Astrocyte of the hippocampus (primary cell): ENCODE measurements at regions not wholly inside any gene's neighbourhood (a gene's known extent, or its start where the extent isn't known, plus 50 kb on each side); places are given as distances from the start of the nearest gene placed in this dataset.

Experiments used
- DNase-seq: peaks from one replicate; pipeline ENCODE4 v3.0.0; 2011; ENCODE audit warnings: low read depth, low spot score

DNA sequence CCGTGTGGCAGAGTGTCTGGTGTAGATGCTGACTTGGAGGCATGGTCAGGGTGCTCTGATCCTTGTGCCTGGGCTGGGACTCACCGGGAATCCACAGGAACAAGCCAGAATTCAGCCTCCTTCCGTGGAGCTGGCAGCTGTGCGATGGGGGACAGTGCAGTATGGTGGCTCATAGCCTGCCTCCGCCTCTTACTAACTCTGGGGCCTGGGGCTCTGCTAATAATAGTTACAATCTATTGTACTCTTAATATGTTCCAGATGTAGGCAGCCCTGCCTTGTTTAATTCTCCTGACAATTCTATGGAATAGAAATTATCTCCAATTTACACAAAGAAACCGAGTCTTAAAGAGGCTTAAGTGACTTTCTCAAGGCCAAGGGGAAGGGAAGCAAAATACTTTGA lies 77.6 kb downstream of the PCDH1 start:
- no peak for DNase-seq

DNA sequence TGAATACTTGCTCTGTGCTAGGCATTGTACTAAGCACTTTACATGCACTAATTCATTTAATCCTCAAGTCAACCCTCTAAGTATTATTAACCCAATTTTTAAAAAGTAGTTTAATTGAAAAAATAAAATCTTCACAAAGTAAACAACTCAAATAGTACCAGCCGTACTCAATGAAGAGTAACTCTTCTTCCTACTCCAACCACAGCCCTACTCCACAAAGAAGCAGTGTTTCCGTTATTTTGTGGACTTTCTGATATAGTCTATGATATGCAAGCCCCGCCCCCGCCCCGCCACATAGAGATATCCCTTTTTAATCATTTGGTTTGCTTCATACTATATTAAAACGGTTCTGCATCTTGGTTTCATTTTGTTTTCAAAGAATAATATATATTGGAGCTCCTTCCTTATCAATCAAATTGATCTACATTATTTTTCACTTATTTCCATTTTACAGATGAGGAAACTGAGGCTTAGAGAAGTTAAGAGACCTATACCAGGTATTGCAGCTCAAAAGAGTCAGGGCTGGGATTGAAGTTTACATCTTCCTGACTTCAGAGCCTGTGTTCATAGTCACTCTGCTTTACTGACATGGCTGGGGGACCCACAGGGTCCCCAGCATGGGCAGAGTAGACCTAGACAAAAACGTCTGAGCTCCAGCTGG lies 78.6 kb downstream of the PCDH1 start:
- no peak for DNase-seq

DNA sequence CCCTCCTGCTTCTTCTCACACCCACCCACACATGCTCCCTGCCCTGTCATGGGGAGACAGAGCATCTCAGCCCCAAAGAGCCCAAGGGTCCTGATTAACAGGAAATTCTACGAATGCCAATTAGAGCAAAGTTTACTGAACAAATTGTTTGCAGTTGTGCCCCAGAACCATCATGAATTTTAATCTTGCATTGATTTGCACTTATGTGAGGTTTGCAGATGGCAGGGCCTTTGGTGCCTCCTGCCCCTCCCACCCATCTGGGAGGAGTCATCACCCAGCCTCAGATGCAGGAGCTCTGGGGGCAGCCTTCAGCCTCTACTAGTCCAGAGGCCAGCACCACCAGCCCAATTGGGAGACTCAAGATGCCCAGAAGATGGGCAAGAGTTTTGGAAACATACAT lies 80.8 kb downstream of the PCDH1 start:
- DNase-seq = no peak

DNA sequence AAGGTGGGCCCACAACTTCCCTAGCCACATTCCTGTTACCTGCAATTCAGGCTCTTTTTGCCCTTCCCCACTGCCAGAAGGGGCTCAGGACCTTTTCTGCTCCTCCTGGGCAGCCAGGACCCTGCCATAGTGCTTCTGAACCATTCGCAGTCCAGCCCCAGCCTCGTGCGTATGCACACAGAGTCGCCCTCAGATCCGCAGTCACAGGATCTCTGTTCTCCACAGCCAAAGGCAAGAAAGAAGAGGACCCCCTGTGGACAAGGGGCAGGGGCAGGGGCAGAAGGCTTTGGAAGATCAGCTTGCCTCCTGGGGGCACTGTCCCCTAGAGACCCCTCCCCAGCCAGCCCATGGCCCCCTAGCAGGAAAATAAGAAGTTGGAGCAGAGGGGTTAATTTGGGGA lies 82.8 kb downstream of the PCDH1 start:
- no peak for DNase-seq

DNA sequence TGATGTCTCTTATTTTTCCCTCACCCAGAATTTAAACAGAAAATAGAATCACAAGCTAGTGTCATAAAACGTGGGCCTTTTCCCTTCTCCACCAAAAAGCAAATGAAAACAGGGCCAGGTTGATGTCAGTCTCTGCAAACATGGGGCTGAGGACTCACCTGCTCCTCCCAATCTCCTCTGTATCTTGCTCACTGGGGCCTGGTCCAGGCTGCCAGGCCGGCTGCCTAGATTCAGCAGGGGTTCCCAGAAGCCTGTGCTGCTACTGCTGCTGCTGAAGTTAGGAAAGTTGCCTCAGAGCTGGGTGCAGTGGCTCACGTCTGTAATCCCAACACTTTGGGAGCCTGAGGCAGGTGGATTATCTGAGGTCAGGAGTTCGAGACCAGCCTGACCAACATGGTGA lies 84.3 kb downstream of the PCDH1 start:
- no peak for DNase-seq

DNA sequence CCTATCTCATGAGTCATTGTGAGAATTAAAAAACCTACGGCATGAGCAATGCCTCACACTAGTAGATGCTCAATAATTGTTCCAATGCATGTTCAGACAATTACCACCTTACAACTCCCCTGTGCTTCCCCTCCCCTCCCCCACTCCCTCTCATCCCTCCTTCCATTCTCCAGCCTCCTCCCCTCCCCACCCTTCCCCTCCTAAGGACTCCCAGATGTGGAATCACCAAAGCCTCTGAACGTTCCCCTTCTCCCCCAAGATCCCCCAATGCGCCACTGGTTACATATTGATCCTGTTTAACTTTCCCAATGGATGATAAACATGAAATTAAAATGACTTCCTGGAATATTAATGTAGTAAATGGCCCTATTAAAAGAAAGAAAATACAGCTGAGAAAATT lies 84.8 kb downstream of the PCDH1 start:
- no peak for DNase-seq

DNA sequence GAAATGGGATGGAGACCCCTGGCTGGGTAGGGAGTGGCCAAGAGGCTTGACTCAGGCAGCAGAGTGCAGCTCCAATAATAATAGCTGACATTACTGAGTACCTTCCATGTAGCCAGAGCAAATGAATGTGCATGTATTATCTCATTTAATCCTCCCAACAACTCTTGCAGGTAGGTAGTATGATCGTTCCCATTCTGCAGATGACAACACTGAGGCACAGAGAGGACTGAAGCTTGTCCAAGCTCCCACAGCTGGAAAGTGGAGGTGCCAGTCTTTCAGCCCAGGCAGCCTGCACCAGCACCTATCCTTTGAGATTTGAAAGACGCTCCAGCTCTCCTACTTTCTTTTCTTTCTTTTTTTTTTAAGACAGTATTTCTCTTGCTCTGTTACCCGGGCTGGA lies 87.6 kb downstream of the PCDH1 start:
- DNase-seq = no peak

DNA sequence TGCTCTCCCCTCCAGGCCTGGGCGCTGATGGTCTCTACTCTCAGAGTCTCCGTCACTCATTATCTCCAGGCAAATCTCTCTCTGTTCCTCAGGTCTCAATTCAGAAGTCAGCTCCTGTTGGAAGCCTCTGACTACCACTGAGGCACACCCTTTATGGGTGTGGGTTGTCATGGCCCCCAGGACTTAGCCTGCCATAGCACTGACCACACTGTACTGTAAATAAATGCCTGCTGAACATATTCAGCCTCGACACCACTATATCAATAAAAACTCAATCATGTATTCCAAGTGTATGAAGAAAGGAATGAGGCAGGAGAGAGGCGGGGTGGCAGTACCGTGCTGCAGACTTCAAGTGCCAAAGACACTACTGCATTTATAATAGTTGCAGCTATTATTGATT lies 88.9 kb downstream of the PCDH1 start:
- DNase-seq = no peak

DNA sequence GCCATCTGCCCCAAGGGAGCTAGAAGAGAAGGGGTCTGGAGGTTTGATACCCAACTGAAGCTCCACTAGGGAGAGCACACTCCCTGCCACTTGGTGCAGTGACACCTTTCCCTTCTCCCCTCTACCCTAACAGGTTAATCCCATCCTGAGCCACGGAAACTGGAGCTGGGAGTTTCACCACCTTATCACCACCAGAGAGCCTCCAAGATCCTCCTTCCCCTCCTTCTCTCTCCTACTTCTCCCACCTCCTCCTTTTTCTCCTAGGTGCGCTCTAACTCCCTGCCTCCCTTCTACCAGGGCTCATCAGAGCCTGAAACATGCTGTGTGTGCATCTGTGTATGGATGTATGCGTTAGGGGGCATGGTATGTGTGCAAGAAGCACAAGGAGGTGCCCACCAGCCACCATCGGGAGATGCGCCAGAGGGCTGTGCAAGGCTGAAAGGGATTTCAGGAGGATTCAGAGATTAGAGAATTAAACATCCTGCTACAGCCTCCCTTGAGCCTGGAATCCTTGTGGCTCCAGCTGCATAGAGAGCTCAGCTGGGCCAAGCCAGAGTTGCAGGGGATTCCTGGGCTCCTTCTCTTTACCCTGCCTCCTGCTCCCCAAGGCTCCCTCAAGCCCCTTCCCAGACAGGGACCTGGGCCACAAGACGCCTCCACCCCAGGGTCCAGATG lies 89.8 kb downstream of the PCDH1 start:
- no peak for DNase-seq

DNA sequence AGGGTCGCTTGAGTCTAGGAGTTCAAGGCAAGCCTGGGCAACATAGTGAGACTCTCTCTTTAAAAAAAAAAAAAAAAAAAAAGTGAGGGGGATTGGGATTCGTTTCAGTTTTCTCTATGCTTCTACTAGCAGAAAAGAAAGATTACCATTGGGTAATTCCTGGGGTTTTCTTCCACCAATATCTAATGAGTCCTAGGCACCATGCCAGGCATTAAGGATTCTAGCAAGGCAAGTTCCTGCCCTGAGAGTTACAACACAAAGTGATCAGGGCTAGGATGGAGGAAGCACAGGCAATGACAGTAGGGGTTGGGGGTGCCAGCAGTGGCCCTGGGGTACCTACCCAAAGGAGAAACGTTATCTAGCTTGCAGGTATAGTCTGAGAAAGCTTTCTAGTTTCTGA lies 90.8 kb downstream of the PCDH1 start:
- DNase-seq = peak; percentile 41

DNA sequence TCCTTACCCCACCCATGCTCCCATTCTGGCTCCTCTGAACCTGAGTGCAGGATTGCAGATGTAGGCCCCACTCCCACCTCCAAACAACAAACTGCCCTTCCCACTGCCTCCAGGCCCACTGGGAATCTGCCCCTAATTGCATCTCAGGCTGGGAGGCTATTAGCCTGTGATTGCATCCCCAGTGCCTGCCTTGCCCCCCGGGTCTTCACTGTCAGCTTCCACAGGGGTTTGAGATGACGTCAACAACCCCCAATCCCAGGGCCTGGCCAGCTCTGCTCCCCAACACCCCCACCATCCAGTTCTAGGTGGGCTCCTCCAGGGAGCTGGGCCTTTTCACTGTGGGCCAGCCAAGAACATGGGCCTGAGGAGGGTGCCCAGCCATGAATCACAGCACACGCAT lies 91.5 kb downstream of the PCDH1 start:
- no peak for DNase-seq

DNA sequence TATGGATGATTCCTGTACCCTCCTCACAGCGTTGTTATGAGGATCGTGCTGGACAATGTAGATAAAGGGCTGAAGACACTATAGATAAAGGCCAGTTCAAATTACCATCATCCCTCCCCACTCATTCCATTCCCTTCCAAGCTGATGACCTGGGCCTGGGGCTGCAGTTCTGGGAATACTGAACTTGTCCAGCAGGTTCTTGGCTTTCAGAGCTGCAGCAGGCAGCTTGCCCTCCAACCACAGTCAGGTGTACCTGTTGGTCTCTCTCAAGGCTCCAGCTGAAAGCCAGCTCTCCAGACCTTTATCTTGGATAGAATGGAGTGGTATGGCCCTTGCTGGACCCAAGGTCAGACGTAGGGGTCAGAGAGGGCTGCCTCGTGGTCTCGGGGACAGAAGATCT lies 92.5 kb downstream of the PCDH1 start:
- no peak for DNase-seq

DNA sequence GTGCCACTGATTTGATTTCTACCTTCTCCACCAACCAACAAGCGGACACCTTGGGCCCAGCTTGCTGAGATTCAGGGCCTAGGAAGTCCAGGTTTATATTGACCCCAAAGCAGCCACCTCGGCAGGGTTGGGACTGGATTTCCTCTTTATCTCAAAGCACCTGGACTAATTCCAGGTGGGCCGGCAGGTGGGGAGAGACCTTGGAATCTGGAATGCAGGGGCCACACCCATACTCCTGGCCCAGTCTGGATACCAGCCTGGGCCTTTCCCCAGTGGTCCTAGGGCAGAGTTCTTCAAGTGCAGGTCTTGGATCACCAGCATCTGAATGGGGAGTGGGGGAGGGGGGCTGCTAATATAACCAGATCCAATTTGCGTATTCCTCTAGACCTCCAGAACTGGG lies 93.1 kb downstream of the PCDH1 start:
- DNase-seq = no peak

DNA sequence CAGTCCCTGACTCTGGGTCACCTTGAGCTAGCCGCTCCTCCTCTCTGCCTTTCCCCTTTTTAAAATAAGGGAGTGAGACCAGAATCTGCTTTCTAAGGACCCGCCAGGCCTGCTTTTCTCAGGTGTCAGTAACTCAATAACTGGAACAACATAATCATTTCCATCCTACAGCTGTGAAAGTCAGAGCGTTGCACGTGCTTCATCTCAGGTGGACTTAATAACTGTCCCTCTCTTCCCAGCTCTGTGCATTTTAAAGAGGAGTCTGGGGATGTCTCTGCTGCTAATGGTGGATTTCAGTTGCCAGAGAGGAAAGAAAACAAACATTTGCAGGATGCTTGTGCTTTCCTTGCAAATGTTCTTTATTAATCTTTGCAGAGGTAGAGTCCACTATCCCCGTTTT lies 93.7 kb downstream of the PCDH1 start:
- no peak for DNase-seq

DNA sequence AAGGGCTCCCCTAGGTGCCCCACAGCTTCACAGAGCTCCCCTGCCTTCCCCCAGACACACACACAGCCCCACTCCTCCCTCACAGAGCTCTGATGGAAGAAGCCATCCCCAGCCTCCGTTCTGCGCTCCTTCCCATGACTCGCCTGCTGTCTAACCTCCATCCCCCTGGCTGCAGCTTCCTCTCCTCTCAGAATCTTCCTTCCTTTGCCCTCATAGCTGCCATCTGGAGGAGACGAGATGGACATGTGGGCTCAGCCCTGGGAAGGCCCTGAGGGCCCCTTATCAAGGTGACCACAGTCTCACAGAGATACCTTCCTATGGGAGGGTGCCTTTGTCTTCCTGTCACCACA lies 94.3 kb downstream of the PCDH1 start:
- DNase-seq = no peak

DNA sequence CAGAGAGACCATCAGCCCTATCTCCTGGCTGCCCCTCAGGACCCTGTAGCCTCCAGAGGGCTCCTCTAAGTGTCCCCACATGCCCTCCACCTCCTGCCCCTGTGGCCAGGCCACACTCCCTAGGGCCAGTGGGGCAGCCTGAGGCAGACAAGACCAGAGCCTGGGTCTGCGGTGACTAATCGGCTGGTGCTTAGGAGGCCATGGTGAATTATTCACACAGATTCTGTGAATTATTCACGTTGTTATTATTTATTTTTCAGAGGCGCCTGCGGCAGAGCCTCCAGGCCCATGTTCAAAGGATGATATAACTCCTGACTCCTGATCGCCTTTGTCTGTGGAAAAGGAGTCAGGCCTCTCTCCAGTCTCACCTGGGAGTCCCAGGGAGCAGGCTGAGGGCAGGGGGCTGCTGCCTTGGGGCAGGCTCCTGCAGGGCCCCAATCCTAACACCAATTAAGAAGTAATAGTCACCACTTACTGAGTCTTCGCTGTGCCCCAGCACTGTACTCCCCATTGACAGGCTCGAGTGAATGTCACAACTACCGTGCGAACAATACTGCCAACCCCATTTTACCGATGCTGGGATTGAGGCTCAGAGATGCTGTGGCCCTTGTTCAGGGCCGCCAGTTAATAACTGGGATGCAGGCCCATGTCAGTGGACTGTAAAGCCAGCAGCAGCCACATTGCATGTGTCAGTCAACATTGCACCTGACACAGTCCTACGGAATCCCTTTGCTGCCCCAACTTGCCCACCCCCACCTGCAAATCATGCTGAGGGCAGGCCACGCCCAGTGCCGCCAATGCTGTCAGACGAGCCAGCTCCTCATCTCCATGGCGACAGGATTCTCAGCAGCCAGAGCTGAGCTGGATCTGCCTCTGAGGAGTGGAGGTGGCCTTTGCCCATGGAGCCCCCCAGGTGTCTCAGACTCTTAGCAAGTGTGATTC lies 94.9 kb downstream of the PCDH1 start:
- peak; percentile 45 for DNase-seq

DNA sequence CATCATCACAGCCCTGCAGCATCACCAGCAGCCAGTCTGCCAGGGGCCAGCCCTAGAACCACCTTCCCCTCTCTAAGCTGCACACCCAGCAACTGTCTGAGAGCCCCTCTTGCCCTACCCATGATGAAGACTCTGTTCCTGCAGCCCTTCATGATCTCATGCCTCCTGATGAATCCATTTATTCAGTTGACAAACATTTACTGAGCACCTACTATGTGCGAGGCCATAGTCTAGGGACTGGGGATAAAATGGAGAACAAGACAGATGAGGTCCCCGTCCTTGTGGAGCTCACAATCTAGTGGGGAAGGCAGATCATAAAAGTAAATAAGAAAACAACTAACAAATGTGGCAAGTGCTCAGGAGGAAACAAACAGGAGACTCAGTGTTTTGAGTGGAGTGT lies 96.3 kb downstream of the PCDH1 start:
- DNase-seq = no peak

DNA sequence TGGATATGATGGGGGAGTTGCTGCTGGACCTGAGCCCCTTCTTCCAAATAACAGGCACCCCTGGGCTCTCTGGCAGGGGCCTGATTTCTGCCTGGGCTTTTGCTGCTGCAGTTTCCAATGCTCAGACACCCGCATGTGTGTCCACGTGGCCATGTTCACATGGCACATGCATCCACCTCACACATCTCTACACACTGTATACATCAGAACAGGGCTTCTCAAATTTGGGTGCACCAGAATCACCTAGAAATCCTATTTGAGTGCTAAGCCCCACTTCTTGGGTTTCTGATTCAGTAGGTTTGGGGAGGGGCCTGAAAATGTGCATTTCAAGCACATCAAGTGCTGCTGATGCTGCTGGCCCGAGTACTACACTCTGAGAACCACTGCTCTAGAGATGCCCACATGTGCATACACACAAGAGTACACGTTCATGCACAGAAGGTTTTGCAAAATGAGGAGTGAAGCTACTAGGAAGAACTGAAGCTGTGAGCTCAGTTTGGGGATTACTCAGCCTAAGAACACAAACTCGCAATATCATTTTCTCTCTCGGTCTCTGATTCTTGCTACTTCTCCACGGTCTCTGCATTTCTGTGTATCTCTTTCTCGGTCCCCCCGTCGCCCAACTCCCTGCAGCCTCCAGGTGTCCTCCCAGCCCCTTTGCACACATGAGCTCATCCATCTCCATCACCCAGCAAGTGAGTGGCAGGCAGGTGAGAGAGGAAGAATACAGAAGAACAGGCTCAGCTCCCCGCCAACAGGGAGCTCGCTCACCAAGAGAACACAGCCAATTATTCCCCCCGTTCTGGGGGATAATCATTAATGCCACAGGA lies 97.0 kb downstream of the PCDH1 start:
- DNase-seq = no peak

DNA sequence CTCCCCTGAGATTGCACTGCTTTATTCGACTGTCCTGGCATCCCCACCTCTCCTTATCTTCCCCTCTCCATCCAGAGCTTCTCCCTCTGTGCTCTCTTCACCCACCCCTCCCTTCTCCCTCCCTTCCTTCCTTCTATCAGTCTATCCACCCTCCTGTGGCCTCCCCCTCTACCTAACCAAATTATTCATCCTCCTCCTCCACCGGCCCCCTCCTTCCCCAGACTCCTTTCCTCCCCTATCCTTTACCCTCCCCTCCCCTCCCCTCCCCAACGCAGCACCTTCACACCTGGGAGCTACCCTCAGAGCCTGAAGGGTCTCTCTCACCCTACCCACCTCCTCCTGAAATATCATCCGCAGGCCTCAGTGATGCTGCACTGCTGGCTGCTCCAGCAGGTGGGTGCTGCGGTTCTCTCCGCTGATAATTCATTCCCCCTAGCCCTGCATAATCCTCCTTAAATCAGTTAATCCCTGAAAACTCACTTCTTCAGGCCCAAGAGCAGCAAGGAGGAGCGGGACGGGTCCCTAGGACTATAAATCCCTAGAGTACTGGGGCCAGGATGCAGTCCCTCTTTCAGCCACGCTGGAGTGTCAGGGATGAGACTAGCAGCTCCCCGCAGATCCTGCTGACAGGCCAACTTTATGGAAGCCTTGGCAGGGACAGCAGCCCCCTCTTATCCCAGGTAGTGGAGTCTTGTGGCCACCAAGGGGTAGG lies 97.8 kb downstream of the PCDH1 start:
- DNase-seq = no peak

DNA sequence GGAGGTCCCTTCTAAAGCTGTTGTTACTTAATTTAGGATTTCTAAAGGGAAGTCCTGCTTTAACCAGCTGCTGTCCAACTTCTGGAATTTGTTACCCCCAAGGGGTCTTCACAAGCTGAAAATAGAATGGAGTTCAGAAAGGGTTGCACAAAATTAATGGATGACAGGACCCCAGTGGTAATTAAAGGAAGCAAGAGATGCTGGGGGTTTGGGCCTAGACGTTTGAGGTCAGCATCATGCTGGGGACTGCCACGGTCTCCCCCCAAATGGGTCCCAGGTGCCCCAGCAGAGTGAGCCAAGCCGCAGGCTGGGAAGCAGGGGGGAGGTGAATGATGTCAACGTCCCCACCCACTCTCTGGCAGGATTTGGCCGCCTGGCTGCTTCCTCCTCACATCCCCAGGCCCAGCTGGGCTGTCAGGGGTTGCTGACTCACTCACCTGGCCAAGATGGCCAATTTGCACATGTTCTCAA lies 97.5 kb upstream of the ARAP3 start:
- DNase-seq = peak; percentile 44

DNA sequence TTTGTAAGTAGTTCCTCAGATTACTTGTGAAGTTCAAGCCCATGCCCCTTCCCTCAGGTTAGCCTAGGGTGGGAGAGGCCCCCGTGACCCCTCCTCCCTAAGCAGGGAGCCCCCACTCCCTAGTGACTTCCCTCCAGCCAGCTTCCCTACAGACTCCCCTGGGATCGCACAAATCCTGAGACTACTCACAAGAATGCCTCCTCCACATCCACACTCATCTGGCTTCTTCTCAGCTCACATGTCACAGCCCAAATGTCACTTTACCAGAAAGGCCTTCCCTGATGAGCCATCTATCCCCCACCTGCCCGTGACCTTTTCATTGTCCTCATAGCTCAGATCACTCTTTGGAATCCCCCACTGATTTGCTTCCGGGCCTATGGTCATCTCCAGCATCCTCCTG lies 96.7 kb upstream of the ARAP3 start:
- no peak for DNase-seq
